Large intestine (tissue), 3 donors: ENCODE measurements at regions not wholly inside any gene's neighbourhood (a gene's known extent, or its start where the extent isn't known, plus 50 kb on each side); places are given as distances from the start of the nearest gene placed in this dataset.

Experiments used
- DNase-seq, 2 donors: peaks; one replicate each; pipeline versions ENCODE4 v3.0.0 to v3.0.0-alpha.2; 2013
- H3K27ac ChIP-seq: one replicate; pipeline ENCODE4 v1.5.1; 2013; ENCODE audit warnings: low read length
- H3K27me3 ChIP-seq: 2 replicates; pipeline ENCODE4 v1.6.1; 2013; ENCODE audit warnings: low read length; ENCODE audit not compliant: control insufficient read depth, insufficient read depth
- H3K36me3 ChIP-seq: 2 replicates; pipeline ENCODE4 v1.6.1; 2013; ENCODE audit warnings: low read length; ENCODE audit not compliant: control insufficient read depth, insufficient read depth
- H3K4me1 ChIP-seq: one replicate; pipeline ENCODE4 v1.6.1; 2013; ENCODE audit warnings: low read length; ENCODE audit not compliant: control insufficient read depth, insufficient read depth
- H3K4me3 ChIP-seq: one replicate; pipeline ENCODE4 v1.5.1; 2013; ENCODE audit warnings: low read length
- H3K9me3 ChIP-seq: one replicate; pipeline ENCODE4 v1.6.1; 2013; ENCODE audit warnings: mild to moderate bottlenecking, low read depth, low read length, moderate library complexity; ENCODE audit not compliant: control insufficient read depth
- WGBS: methylation state at CpG from one replicate; pipeline ENCODE4 v1.1.5; 2013; ENCODE audit warnings: low lambda C conversion rate; ENCODE audit not compliant: insufficient coverage; 5-methylcytosine and 5-hydroxymethylcytosine counted together

DNA sequence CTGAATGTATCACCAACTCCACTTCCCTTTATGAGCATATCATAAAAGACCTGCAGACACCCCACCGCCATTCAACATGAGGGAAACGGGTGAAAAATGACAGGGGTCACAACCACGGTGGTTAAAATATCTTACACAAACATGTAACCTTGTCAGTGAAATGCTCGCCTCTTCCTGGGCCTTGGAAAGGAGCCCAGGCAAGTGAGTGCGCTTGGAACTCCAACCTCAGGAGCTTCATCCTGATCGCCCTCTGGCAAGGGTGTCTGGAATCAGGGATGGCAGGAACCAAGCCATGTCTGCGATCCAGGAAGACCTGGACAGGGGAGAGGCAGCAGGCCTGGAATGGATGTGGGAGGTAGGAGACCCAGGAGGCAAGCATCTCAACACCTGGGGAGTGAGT is 282.7 kb downstream of the GAS1 start:
- H3K9me3 ChIP-seq = no peaks in the 10 kb centered on the region
- no CpG with 5 or more reads among the region's 7 CpGs for WGBS

GRCh38 chr9:86663905-86664304 is 283.4 kb downstream of the GAS1 start:
- no peak for DNase-seq
- no peaks in the 10 kb centered on the region for H3K36me3 ChIP-seq
- 100% methylated on average over 1 of the region's 2 CpGs for WGBS

More for the DNA sequence above, 282.7 kb downstream of the GAS1 start:
- no peaks in the 10 kb centered on the region for H3K27me3 ChIP-seq
- no peaks in the 10 kb centered on the region for H3K4me1 ChIP-seq
- no peaks in the 10 kb centered on the region for H3K36me3 ChIP-seq
- DNase-seq = no peak
- no peak overlapping the region for H3K4me3 ChIP-seq
- no peak overlapping the region for H3K27ac ChIP-seq

GRCh38 chr9:86662890-86663468 is 284.3 kb downstream of the GAS1 start:
- Histone ChIP-seq H3K27me3 (no peaks in the 10 kb centered on the region), H3K27ac (no peak overlapping the region), H3K9me3 (no peaks in the 10 kb centered on the region), H3K4me3 (no peak overlapping the region), H3K4me1 (no peaks in the 10 kb centered on the region), H3K36me3 (no peaks in the 10 kb centered on the region)
- no CpG with 5 or more reads among the region's 2 CpGs for WGBS
- DNase-seq = no peak

More at GRCh38 chr9:86663905-86664304, 283.4 kb downstream of the GAS1 start:
- Histone ChIP-seq H3K27me3 (no peaks in the 10 kb centered on the region), H3K27ac (no peak overlapping the region), H3K4me3 (no peak overlapping the region), H3K4me1 (no peaks in the 10 kb centered on the region), H3K9me3 (no peaks in the 10 kb centered on the region)

DNA sequence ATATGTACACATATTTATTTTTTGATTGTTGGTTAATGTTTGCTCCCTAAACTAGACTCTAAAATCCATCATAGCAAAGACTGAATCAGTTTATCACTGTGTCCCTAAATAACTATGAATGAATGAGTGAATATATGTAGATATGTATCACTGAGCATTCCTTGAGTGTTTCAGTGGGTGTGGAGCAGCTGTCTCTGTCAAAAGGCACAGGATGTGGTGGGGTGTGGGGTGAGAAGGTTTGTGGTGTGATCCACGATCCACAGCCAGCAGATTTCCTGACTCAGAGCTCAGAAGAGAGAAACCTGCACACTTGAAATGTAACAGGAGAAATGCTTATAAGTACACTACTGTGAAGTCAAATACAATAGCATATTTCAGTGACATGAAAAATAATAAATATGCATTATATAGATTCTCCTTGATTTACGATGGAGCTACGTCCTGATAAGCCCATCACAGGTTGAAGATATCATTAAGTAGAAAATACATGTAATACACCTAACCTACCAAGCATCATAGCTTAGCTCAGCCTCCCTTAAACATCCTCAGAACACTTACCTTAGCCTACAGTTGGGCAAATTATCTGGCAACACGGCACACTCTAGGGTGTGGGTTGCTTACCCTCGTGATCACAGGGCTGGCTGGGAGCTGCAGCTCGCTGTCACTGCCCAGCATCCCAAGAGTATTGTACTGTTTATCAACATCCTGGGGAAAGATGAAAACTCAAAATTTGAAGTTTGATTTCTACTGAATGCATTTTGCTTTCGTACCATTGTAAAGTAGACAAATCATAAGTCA is 287.0 kb downstream of the GAS1 start:
- Histone ChIP-seq H3K4me1 (no peaks in the 10 kb centered on the region), H3K9me3 (no peaks in the 10 kb centered on the region), H3K36me3 (no peaks in the 10 kb centered on the region), H3K27ac (no peak overlapping the region), H3K27me3 (no peaks in the 10 kb centered on the region), H3K4me3 (no peak overlapping the region)
- no CpG with 5 or more reads among the region's 7 CpGs for WGBS
- DNase-seq = no peak

DNA sequence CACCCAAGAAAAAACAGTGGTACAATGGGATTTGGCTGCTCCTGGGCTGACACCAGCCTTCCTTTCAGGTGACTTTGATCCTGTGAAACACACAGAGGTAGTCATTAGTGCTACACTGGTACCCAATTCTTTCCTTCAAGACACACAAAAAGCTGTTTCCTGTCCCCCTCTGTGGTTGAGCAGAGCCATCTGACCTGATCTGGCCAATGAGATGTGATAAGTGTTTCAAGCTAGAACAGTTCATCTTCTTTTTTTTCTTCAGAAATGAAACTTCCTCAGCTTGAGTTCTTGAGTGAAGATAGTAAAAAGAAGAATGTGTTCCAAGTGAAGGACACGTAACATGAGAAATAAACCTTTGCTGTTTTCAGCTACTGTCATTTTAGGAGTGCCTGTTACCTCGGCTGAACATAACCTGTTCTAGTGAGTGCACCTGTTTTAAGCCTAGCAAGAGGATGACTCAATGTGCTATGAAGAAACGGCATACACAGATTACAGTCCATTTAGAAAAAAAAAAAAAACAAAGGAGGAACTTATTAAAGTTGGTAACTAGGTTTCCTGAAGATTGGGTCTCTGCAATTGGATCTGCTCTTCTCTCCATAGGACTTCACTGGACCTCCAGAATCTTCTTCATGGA is 287.8 kb downstream of the GAS1 start:
- H3K4me3 ChIP-seq = no peak overlapping the region
- H3K36me3 ChIP-seq = no peaks in the 10 kb centered on the region
- DNase-seq = no peak
- H3K4me1 ChIP-seq = no peaks in the 10 kb centered on the region
- H3K9me3 ChIP-seq = no peaks in the 10 kb centered on the region
- WGBS = 80% methylated on average over 2 of the region's 3 CpGs
- no peaks in the 10 kb centered on the region for H3K27me3 ChIP-seq
- H3K27ac ChIP-seq = no peak overlapping the region

- H3K27me3 ChIP-seq = no peaks in the 10 kb centered on the region
- H3K4me3 ChIP-seq = no peak overlapping the region
- no peaks in the 10 kb centered on the region for H3K36me3 ChIP-seq
- H3K27ac ChIP-seq = no peak overlapping the region
- no peak for DNase-seq
- H3K4me1 ChIP-seq = peaks cover 6% of the 10 kb centered on the region
- no peaks in the 10 kb centered on the region for H3K9me3 ChIP-seq
Measured at GRCh38 chr9:86655147-86655546, 292.2 kb downstream of the GAS1 start.

DNA sequence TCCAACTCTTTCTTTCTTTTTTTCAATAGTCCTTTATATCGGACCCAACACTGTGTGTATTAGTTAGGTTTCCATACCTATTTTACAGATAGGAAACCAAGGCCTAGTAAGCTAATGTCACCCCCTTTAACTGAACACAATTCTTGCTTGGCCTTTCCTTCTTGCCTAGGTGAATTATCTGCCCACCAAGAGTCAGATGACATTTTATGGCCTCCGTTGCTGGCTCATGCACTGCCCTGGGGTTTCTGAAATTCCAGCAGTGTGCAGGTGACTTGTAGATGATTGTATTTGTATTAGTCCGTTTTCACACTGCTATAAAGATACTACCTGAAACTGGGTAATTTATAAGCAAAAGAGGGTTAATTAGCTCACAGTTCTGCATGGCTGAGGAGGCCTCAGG is 293.8 kb downstream of the GAS1 start:
- WGBS = no CpG with 5 or more reads among the region's 3 CpGs
- H3K36me3 ChIP-seq = no peaks in the 10 kb centered on the region
- DNase-seq = peak; percentile 79 to 87
- H3K27ac ChIP-seq = peak overlapping the region; percentile 76
- H3K4me1 ChIP-seq = peaks cover 6% of the 10 kb centered on the region
- H3K9me3 ChIP-seq = no peaks in the 10 kb centered on the region
- H3K4me3 ChIP-seq = no peak overlapping the region
- no peaks in the 10 kb centered on the region for H3K27me3 ChIP-seq

- no peaks in the 10 kb centered on the region for H3K36me3 ChIP-seq
- no peaks in the 10 kb centered on the region for H3K9me3 ChIP-seq
- H3K4me3 ChIP-seq = no peak overlapping the region
- H3K27me3 ChIP-seq = no peaks in the 10 kb centered on the region
- H3K27ac ChIP-seq = peak overlapping the region; percentile 76
- no peak for DNase-seq
- peaks cover 6% of the 10 kb centered on the region for H3K4me1 ChIP-seq
- WGBS = 80% methylated on average over 1 of the region's 2 CpGs
Measured at GRCh38 chr9:86652736-86653135, 294.6 kb downstream of the GAS1 start.

DNA sequence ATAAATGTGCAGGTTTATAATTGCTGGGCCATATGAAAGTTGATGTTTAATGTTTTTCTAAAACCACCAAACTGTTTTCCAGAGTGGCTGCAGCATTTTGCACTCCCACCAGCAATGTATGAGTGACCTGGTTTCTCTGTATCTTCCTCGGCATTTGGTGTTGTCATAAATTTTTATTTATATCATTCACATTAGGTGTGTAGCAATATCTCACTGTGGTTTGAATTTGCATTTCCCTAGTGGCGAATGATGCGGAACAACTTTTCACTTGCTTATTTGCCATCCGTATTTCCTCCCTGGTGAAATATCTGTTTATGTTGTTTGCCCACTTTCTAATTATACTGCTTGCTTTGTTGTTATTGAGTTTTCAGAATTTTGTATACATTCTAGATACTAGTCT is 295.7 kb upstream of the TUT7 start:
- WGBS = 100% methylated on average over 2 of the region's 4 CpGs
- no peaks in the 10 kb centered on the region for H3K9me3 ChIP-seq
- DNase-seq = no peak
- H3K4me1 ChIP-seq = peaks cover 6% of the 10 kb centered on the region
- no peaks in the 10 kb centered on the region for H3K27me3 ChIP-seq
- H3K4me3 ChIP-seq = no peak overlapping the region
- no peak overlapping the region for H3K27ac ChIP-seq
- no peaks in the 10 kb centered on the region for H3K36me3 ChIP-seq

DNA sequence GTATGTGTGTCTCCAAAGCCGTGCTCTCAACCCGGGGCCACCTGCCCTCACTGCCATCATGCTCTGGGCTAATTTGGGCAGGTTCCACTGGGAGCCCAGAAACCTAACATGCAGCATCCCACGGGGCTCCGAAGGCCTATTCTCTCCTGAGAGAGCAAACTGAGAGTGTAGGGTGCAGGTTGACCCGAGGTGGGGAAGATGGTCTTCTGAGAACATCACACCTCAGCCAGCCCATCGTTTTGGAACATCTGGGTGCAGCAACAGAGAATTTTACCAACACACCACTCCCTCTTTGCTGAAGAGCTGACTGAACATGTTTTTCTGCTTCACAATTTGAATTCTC is 294.6 kb upstream of the TUT7 start:
- Histone ChIP-seq H3K36me3 (no peaks in the 10 kb centered on the region), H3K4me1 (peaks cover 6% of the 10 kb centered on the region), H3K9me3 (no peaks in the 10 kb centered on the region), H3K27ac (no peak overlapping the region), H3K27me3 (no peaks in the 10 kb centered on the region), H3K4me3 (no peak overlapping the region)
- no CpG with 5 or more reads among the region's 6 CpGs for WGBS
- DNase-seq = no peak
